Calu3 (cell line): ENCODE measurements at regions not wholly inside any gene's neighbourhood (a gene's known extent, or its start where the extent isn't known, plus 50 kb on each side); places are given as distances from the start of the nearest gene placed in this dataset.

Experiments
- BruUV-seq: library from RNA; stranded (reverse); fragments of 400-500 nt; replicated peaks from 2 replicates; lab custom pipeline; 2021; lab: Mats Ljungman, UMichigan
- CTCF ChIA-PET: fragments of 300-600 bp; sonication (Branson Sonifier 250); formaldehyde crosslinking; loops from one replicate; lab custom pipeline; 2022; ENCODE audit warnings: antibody characterized with exemption; lab: Charles Lee
- DNase-seq: peaks from one replicate; pipeline ENCODE4 v3.0.0; 2022
- H3K27ac Mint-ChIP-seq: one replicate; pipeline ENCODE4 v1.8.0; 2022; ENCODE audit warnings: mixed read lengths; ENCODE audit not compliant: unreplicated experiment
- H3K27me3 Mint-ChIP-seq: one replicate; pipeline ENCODE4 v1.8.0; 2022; ENCODE audit warnings: mixed read lengths; ENCODE audit not compliant: unreplicated experiment
- H3K36me3 Mint-ChIP-seq: one replicate; pipeline ENCODE4 v1.8.0; 2022; ENCODE audit warnings: mild to moderate bottlenecking, moderate library complexity, mixed read lengths; ENCODE audit not compliant: insufficient read depth, unreplicated experiment
- H3K4me1 Mint-ChIP-seq: one replicate; pipeline ENCODE4 v1.8.0; 2022; ENCODE audit warnings: mild to moderate bottlenecking, low read depth, mixed read lengths; ENCODE audit not compliant: unreplicated experiment
- H3K4me3 Mint-ChIP-seq: one replicate; pipeline ENCODE4 v1.8.0; 2022; ENCODE audit warnings: mild to moderate bottlenecking, low read depth, moderate library complexity, mixed read lengths; ENCODE audit not compliant: unreplicated experiment
- H3K9me3 Mint-ChIP-seq: one replicate; pipeline ENCODE4 v1.8.0; 2022; ENCODE audit warnings: low read depth, mixed read lengths; ENCODE audit not compliant: unreplicated experiment
- CTCF ChIP-seq: fragments of 200-600 bp; IDR thresholded peaks from one replicate; pipeline ENCODE4 v1.8.0; 2022; ENCODE audit warnings: antibody characterized with exemption; ENCODE audit not compliant: unreplicated experiment
- intact Hi-C: fragments of 100-400 bp; cut with micrococcal nuclease; formaldehyde crosslinking; loops from one replicate; pipeline ENCODE4 v1.10.0; 2022; ENCODE audit not compliant: unreplicated experiment

GRCh38 chr20:2217857-2218539 is 77.8 kb upstream of the TGM3 start:
- Mint-ChIP-seq H3K4me1 (no peaks in the 10 kb centered on the region), H3K4me3 (no peak overlapping the region), H3K27me3 (no peaks in the 10 kb centered on the region), H3K9me3 (peaks cover 5% of the 10 kb centered on the region), H3K36me3 (no peaks in the 10 kb centered on the region), H3K27ac (no peak overlapping the region)
- CTCF ChIA-PET: no interaction called here
- no peak for DNase-seq
- no peak for TF ChIP-seq CTCF
- no TSS peak for BruUV-seq
- intact Hi-C loops: no loop called here

- Mint-ChIP-seq H3K36me3 (no peaks in the 10 kb centered on the region), H3K4me3 (no peak overlapping the region), H3K27ac (no peak overlapping the region), H3K27me3 (no peaks in the 10 kb centered on the region), H3K4me1 (no peaks in the 10 kb centered on the region), H3K9me3 (peaks cover 5% of the 10 kb centered on the region)
- DNase-seq: no peak
- no TSS peak for BruUV-seq
- no peak for TF ChIP-seq CTCF
- CTCF ChIA-PET: no interaction called here
- intact Hi-C loops: no loop called here
Measured at GRCh38 chr20:2219481-2220006, 76.3 kb upstream of the TGM3 start.

GRCh38 chr20:2220298-2220697 is 75.5 kb upstream of the TGM3 start:
- Mint-ChIP-seq H3K4me3 (no peak overlapping the region), H3K27me3 (no peaks in the 10 kb centered on the region), H3K9me3 (peaks cover 5% of the 10 kb centered on the region), H3K27ac (no peak overlapping the region), H3K36me3 (no peaks in the 10 kb centered on the region), H3K4me1 (no peaks in the 10 kb centered on the region)
- TF ChIP-seq CTCF: no peak
- BruUV-seq: no TSS peak
- DNase-seq: no peak
- CTCF ChIA-PET: no interaction called here
- intact Hi-C loops: no loop called here

- Mint-ChIP-seq H3K9me3 (peaks cover 5% of the 10 kb centered on the region), H3K4me3 (no peak overlapping the region), H3K27me3 (no peaks in the 10 kb centered on the region), H3K36me3 (no peaks in the 10 kb centered on the region), H3K4me1 (no peaks in the 10 kb centered on the region), H3K27ac (no peak overlapping the region)
- BruUV-seq: no TSS peak
- intact Hi-C loops: no loop called here
- no peak for TF ChIP-seq CTCF
- CTCF ChIA-PET: interaction anchor here (0.6 to 0.7 kb wide), 2 partner anchors 64 to 263 kb away, joined by 3 read pairs; no protein-coding TSS in a partner anchor
- no peak for DNase-seq
Measured at GRCh38 chr20:2221921-2222320, 73.9 kb upstream of the TGM3 start.
